CMK (cell line): ENCODE measurements at regions not wholly inside any gene's neighbourhood (a gene's known extent, or its start where the extent isn't known, plus 50 kb on each side); places are given as distances from the start of the nearest gene placed in this dataset.
"Not testable (repeated sequence)": the region's sequence is repeated elsewhere in the genome, so short reads cannot be mapped to it uniquely, and the experiment has no call there.

Experiments
- DNase-seq: peaks from one replicate; pipeline ENCODE4 v3.0.0-alpha.2; 2010; ENCODE audit warnings: low read depth

DNA sequence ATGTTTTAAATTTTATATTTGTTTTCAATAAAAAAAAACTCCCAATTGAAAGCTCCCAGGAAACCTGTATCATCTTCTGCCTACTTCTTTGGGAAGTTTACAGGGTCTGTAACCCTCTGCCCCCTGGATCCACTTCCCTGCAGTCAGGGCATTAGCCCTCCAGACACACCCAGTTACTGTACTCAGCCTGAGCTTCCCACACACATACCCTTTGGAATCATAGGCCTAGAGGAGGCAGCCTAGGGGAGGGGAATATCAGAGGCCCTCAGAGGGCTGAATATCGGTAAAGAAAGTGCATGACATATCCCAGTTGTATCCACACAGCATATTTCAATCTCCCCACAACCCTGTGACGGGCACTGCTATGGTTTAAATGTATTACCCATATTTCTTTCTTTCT lies 56.2 kb upstream of the TFPI start:
- not testable (repeated sequence) for DNase-seq

DNA sequence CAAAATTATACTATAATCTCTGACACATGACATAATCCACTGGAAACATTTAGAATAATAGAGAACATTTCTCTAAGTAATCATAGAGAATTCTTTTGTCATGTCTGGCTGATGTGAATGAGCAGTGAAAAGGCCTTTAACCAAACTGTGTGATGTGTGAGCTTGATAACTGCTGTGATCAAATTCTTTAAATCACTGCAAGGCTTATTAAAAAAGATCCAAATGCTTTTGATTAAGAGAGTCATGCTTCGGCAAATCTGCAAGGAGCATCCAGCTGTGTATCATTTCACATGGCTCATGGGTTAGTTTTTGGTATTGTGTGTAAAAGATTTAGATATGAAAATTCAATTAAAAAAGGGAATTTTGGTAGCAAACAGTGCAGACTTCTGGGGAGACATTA lies 58.6 kb upstream of the TFPI start:
- no peak for DNase-seq

DNA sequence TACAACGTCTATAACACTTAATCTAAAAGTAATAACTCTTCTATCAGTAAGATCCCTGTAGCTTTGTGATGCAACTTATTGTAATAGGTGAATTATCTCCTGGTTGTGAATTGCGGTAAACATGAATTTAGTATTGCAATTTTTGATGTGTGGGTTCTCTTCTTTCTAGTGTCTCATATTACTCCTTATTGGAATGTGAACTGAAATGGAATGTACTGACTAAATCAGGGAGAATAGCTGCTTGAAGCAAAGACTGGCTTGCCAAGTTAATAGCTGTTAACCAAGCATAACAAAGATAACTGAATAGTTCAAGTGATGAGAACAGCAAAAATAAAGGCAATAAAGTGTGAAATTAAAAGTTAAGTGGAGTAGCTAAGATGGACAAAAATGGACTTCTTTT lies 60.5 kb upstream of the TFPI start:
- no peak for DNase-seq

DNA sequence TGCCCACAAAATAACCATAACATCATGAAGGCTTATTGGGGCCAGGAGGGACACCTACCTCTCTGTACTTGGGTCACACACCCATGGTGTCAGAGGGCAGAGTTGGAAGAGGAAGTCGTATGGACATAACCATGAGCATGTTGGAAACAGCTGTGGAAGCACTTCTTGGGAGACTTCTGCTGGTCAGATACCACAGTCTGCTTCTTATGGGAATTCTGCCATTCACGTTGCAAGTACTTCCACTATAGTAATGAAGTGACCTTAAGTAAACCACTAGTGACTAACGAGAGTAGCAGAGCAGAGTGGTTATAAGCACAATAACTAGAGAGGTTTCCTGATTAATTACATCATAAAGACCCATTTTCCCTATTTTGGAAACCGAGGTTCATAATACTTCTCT lies 61.1 kb upstream of the TFPI start:
- DNase-seq: no peak

DNA sequence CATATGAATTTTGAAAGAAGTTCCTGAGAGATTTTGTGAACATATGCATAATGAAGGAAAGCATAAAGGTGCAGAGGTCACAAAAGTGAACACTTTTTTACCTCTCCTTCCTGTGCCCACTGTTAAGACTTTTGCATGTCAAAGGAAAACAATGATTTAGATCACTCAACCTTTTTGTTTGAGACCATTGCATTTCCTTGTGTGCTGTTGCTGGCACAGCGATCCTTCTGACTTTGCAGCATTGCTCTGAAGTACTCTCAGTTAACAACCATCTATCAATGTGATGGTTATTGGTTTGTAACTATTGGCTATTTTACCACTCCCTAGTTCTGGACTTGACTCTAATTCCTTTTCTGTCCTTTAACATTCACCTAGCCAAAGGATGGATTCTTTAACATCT lies 61.7 kb upstream of the TFPI start:
- no peak for DNase-seq

DNA sequence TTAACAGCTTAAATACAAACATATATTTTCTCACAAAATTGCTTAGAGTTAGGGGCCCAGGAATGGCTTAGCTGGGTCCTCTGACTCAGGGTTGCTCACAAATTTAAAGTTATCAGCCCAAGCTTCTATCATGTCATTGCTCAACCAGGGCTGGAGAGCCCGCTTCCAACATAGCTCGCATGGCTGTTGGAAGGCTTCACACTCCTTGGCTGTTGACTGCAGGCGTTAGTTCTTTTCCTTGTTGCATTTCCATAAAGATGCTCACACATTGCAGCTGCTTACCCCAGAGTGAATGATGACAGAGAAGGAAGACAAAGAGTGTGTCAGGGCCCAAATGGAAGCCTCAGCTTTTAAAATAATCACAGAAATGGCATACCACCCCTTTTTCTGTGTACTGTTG lies 62.9 kb upstream of the TFPI start:
- no peak for DNase-seq

DNA sequence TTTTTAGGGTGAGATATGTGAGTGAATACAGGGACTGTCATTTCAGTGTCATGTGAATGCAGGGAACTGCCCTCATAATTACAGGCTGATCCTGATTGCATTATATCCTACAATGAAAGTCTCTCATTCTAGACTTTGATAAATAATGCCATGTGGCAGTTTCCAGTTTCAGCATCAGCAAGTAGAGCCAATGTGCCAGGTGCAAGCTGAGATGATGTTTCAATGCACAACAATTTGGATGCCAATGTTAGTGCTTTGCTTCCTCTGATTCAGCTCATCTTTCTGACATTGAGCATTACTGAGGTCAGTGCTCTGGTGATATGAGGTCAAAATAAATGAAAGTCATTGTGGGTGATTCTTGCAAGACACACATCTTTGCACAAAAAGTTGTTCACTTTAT lies 63.7 kb upstream of the TFPI start:
- DNase-seq: no peak

DNA sequence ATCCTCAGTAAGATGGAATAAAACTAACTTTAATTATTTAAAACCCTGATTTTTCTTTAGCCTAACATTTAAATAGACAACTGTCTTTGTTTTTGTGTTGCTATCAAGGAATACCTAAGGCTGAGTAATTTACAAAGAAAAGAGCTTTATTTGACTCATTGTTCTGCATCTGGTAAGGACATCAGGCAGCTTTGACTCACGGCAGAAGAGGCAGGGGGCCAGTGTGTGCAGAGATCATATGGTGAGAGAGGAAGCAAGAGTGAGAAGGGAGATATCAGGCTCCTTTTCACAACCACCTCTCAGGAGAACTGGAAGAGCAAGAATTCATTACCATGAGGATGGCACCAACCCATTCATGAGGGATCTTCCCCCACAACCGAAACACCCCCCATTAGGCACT lies 64.6 kb upstream of the TFPI start:
- no peak for DNase-seq

DNA sequence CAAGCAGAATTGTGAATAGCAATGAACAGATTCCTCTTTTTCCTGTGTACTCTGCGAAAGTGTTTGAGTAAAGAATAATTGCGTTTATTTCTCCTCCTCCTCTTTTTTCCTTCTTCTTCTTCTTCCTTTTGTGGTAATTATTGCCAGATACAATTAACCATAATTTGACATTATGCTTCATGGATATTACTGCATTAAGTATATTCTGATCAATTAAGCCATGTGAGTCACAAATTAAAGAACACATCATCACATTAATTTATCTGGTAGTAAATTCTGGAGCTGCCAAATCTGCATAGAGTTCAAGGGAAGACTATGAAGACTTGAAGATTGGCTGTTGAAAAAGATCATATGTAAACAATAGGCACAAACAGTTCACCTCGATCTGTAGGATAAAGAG lies 72.9 kb upstream of the TFPI start:
- no peak for DNase-seq

DNA sequence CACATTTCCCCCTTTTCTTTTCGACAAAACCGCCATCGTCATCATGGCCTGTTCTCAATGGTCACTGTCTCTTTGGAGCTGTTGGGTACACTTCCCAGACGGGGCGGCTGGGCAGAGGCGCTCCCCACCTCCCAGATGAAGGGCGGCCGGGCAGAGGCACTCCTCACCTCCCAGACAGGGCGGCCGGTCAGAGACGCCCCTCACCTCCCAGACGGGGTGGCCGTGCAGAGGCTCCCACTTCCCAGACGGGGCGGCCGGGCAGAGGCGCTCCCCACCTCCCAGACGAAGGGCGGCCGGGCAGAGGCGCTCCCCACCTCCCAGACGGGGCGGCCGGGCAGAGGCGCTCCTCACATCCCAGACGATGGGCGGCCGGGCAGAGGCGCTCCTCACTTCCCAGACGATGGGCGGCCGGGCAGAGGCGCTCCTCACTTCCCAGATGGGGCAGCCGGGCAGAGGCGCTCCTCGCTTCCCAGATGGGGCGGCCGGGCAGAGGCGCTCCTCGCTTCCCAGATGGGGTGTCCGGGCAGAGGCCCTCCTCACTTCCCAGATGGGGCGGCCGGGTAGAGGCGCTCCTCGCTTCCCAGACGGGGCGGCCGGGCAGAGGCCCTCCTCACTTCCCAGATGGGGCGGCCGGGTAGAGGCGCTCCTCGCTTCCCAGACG lies 82.6 kb upstream of the TFPI start:
- DNase-seq: not testable (repeated sequence)

DNA sequence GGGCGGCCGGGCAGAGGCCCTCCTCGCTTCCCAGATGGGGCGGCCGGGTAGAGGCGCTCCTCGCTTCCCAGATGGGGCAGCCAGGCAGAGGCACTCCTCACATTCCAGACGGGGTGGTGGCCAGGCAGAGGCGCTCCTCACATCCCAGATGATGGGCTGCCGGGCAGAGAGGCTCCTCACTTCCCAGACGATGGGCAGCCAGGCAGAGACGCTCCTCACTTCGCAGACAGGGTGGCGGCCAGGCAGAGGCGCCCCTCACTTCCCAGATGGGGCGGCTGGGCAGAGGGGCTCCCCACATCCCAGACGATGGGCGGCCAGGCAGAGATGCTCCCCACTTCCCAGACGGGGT lies 83.1 kb upstream of the TFPI start:
- DNase-seq: not testable (repeated sequence)

DNA sequence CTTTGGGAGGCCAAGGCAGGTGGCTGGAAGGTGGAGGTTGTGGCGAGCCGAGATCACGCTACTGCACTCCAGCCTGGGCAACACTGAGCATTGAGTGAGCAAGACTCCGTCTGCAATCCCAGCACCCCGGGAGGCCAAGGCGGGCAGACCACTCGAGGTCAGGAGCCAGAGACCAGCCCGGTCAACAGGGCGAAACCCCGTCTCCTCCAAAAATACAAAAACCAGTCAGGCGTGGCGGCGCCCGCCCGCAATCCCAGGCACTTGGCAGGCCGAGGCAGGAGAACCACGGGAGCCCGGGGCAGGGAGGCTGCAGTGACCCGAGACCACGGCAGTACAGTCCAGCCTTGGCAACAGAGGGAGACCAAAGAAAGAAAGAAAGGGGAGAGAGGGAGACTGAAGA lies 83.5 kb upstream of the TFPI start:
- DNase-seq: not testable (repeated sequence)

DNA sequence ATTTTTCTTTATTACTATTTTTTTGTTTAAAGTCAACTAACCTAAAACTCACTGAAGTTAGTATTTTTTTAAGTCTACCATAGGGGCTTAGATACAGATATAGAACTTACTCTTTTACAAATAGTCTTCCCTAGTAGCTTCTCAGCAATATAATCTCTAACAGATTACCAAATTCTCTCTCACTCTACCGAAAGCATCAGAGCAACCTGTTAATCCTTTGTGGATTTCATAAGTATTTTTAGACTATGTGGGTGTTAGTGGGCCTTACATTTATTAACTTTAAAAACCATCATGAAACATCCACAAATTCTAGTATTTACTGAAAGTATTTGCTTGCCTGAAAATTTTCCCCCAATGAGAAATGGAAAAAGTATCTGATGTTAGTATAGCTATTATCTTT lies 84.6 kb upstream of the TFPI start:
- no peak for DNase-seq

DNA sequence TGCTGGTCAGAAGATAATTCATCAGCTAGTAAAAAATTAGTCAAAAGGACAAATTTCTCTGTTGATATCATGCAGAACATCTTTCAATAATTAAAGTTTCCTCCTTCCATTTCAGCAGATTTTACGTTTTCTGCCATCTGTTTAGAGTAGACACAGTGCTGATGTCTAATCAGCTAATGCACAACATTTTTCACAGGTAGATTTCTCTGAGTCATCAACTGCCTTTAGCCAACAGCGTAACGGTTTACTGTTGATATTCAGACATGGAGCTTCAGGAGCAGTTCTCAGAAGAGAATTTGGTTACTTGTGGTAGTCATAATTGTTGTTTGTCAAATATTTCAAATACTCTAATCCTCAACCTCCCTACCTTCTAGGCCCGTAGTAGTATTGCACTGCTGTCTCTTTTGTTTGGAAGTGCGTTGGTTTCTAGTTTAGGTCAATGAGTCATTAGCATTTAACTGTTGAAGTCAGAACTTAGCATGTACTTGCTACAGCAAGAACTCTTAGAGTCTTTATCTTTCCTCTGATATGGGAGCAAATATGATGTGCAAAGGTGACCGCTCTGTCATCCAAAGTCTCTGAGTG lies 86.8 kb upstream of the TFPI start:
- no peak for DNase-seq

DNA sequence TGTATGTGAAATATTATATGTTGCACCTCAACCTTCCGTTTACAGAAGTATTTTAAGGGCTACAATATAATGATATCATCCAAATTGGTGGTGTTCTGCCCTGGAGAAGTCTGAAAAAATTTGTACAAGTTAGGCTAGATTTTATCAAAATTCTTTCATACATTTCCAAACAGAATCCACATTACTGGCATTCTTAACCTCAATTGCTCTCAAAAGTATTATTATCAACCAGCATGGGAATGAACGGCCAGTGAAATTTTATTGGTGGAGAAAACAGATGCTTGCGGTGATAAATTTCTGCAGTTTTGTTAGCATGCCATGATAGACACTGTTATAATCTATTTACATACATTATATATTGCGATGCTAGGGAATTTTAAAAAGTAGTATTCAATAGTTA lies 88.3 kb upstream of the TFPI start:
- DNase-seq: no peak

DNA sequence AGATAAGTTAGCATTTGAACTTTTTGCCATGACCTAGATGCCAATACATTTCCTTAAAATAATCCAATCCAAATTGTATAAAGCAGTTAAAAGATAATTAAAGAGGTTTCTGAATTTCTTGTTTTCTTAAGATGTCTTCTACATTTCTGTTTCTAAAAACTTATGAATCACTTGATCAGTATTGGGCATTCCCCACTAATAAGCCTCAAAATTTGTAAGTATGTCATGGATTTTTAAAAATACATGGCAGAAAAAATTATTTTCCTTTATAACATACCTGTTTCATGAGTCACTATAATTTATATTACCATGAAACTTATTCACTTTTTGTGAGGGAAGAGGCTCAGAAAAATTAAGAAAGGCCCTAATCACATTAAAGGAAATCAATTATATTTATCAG lies 90.3 kb upstream of the TFPI start:
- DNase-seq: no peak

DNA sequence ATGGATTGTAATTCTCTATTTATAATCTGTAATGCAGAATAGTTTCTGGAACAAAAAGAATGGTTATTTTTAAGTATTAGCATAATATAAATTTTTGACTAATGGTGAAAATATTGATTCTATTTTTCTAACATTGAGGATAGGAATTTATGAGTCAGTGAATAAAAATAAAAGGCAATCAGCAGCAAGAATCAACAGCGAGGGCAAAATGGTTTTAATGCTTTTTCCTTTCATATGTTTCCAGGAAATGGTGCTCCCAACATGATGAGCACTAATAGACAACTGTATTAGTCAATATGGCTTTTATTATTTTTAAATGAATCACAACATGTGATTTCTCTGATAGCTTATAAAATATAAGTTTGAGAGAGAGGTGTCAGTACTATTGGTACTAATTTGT lies 90.7 kb upstream of the TFPI start:
- DNase-seq: no peak

DNA sequence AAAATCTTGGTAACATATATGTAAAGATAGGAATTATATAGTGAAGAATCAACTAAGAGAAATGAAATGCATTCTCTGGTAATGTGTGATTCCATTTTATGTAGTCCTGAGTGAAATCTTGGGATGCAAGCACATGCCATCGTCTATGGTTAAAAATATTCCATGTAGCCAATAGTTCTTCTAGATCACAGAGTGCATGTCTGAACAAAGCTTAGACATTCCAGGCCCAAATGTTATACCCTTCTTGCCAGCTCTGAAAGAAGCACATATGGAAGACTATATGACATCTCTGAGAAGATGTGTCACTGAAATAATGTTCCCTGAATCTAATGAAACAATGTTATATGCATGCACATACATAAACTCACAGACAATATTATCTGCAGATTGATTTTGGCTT lies 92.3 kb upstream of the TFPI start:
- no peak for DNase-seq

DNA sequence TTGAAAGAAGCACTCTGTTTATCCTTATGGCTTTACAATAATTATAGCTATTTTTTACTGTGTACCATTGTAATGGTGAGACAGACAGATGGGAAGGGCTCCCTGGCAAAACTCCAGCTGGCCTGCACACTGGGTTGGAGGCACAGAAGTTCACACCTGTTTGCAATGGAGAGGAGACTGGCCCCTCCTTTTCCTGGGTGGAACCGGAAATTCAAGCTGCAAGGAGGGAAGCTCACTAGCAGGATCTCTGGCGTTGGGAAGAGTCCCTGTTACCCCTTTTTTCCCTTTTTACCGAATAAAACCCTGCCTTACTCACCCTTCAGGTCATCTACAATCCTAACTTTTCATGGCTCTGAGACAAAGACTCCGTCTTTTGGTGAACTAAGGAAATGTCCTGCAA lies 100.3 kb upstream of the TFPI start:
- DNase-seq: no peak

DNA sequence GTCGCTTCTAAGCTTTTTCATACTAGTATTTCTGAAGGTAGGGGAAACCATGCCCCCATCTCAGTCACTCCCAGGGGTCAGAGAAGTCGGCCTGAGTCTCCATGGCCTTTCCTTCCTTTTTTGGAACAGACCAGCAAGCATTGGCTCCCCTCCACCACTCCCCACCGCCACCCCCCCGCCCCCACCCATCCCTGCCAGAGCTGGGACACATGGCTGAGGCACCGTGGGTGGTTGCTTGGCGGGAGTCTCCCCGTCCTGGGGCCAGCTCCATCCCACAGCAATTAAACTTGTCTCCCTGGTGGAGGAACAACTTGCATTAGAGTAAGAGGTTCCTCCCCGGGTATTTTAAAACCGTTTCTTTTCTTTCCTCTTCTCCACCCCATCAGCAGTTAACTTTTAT lies 100.8 kb upstream of the TFPI start:
- DNase-seq: no peak

DNA sequence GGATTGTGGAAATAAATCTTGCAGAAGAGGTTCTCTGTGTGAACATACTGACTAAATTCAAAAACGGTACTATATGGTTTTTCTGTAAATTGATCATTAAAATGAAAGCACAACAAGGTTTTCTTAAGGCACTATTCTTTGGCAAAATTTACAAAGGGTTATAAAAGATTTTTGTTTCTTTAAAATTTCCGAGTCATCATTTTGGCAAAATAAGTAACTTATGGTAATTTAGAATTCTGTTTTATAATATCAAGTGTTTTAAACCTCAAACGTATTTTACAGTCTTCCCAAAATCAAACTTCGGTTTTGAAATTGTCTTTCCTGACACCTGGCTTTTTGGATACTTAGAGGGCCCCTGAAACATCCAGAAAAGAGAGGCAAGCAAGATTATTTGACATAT lies 101.9 kb upstream of the TFPI start:
- DNase-seq: no peak

DNA sequence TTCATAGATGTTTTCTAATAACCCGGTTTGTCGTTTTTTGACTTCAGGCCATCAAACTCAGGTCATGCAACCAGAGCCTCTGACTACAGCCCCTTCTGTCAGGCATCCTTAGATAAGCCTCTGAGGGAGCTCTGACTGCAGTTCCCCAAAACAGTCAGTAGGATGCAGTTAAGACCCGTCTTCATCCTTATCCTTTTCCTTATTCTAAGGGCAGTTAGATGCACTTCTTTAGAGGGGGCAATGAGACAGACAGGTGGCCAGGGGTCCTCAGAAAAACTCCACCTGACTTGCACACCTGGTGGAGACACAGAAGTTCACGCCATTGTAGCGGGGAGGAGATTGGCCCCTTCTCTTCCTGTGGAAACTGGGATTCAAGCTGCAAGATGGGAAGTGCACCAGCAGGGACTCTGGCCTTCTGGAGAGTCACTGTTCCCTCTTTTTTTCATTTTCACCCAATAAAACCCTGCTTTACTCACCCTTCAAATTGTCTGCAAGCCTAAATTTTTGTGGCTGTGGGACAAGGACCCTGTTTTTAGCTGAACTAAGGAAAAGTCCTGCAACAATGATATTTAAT lies 104.8 kb upstream of the TFPI start:
- DNase-seq: no peak

DNA sequence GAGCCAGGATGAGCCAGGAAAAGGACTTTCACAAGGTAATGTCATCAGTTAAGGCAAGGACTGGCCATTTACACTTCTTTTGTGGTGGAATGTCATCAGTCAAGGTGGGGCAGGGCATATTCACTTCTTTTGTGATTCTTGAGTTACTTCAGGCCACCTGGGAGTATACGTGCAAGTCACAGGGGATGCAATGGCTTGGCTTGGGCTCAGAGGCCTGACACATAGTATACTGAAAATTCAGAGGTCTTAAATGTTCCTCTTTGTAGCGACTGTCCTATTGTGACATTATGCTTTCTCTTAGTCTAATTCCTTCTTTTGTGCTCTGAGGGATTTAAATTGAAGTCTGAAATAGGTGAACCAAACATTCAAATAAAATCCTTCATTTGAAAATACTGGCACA lies 121.8 kb upstream of the TFPI start:
- not testable (repeated sequence) for DNase-seq

DNA sequence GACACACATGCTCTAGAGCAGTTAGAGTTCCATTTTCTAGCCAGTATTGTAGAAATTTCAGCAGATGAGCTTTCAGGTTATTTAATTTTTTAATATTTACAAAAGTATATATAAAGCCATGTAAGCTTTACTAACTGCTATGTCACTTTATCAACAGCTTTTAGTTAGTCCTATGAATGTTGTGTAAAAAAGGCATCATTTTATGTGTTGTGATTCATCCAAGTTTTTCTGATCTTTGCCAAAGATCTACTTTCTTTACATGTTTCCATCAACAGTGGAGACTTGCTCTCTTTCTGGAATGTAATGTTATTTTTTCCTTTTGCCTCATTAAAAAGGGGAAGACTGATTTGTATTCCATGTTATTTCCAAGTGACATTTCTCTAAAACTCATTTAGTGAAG lies 125.2 kb upstream of the TFPI start:
- DNase-seq: no peak
